Astrocyte of the spinal cord (primary cell): ENCODE measurements at regions not wholly inside any gene's neighbourhood (a gene's known extent, or its start where the extent isn't known, plus 50 kb on each side); places are given as distances from the start of the nearest gene placed in this dataset.

ENCODE experiments used
- DNase-seq: peaks from one replicate; pipeline ENCODE4 v3.0.0; 2011; ENCODE audit warnings: low read depth, low spot score
- H3K4me3 ChIP-seq: 2 replicates; pipeline ENCODE4 v1.5.1; 2011; ENCODE audit warnings: low read depth, mild to moderate bottlenecking, low read length, moderate library complexity
- CTCF ChIP-seq: IDR thresholded peaks from 2 replicates; pipeline ENCODE4 v1.5.1; 2012; ENCODE audit warnings: low read depth, mild to moderate bottlenecking, low read length, inconsistent platforms
- in situ Hi-C: cut with HindIII; loops from 2 replicates; pipeline ENCODE4 v1.10.0; 2017; ENCODE audit warnings: low sequenced_read_pairs

GRCh38 chr2:234770031-234770506 lies 181.7 kb upstream of the SH3BP4 start:
- peak; percentile 70 for DNase-seq
- in situ Hi-C loops: no loop called here
- no peak for TF ChIP-seq CTCF

DNA sequence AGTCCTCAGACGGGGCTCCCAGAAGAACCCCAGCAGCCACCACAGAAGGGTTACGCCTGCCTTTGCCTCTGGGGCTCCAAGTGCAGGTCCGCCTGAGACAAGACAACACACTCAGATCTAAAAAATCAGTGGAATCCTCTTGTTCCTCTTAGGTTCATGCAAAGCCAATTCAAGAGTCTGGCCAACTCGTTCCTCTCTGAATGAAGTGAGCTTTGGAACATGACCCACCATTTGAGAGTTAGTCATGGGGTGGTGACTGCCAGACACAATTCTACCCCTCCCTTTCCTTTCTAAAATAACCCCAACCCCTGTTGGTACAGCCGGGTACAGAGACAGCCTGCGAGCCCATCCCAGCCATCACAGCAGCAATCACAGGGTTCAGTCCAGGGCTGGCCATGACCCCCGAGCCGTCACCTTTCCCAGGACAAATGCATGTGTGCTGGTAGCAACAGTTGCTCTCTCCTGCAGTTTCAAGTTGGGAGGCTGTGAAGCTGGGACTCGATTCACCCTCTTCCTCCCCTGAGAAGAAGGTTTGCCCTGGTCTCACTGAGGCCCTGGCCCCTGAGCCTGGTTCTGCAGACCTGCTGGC lies 183.1 kb upstream of the SH3BP4 start:
- DNase-seq: no peak
- no peak for TF ChIP-seq CTCF
- in situ Hi-C loops: no loop called here
- H3K4me3 ChIP-seq: no peak overlapping the region

More at GRCh38 chr2:234770031-234770506, 181.7 kb upstream of the SH3BP4 start:
- no peak overlapping the region for H3K4me3 ChIP-seq

DNA sequence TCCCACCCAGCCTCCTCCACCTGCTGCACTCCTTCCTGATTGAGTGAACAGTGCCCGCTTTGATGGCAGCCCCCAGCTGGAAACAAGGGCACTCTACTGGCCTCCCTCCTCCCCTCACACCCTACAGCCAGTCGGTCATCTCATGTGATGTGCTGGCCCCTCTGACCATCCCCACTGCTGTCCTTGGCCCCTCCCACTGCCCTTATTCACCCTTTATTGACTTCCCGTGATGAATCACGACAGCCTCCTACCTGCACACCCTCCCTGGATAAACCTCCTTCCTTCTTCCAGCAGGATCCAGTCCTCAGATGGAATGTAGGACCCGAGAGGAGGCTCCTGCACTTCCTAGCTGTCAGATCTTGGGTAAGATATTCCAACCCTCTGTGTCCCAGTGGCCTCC lies 186.5 kb upstream of the SH3BP4 start:
- no peak for TF ChIP-seq CTCF
- H3K4me3 ChIP-seq: no peak overlapping the region
- in situ Hi-C loops: no loop called here
- no peak for DNase-seq

DNA sequence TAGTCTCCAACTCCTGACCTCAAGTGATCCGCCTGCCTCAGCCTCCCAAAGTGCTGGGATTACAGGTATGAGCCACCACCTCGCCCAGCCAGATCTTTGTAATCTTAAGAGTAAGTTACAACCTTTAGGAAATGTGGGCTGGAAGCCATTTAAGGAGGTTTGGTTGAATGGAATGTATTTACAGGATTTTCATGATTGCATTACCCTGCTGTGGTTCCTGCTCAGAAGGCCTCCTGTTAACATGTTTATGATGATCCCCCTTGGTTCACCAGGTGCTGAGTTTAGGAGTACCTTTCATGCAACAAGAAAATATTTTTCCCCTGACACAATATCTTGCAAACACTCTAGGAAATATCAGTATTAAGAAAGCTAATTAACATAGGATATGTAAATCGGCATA lies 187.4 kb upstream of the SH3BP4 start:
- in situ Hi-C loops: no loop called here
- no peak for DNase-seq
- no peak for TF ChIP-seq CTCF
- no peak overlapping the region for H3K4me3 ChIP-seq

- in situ Hi-C loops: no loop called here
- no peak overlapping the region for H3K4me3 ChIP-seq
- DNase-seq: peak; percentile 82
- no peak for TF ChIP-seq CTCF
These were observed 188.6 kb upstream of the SH3BP4 start for GRCh38 chr2:234763002-234763873.

DNA sequence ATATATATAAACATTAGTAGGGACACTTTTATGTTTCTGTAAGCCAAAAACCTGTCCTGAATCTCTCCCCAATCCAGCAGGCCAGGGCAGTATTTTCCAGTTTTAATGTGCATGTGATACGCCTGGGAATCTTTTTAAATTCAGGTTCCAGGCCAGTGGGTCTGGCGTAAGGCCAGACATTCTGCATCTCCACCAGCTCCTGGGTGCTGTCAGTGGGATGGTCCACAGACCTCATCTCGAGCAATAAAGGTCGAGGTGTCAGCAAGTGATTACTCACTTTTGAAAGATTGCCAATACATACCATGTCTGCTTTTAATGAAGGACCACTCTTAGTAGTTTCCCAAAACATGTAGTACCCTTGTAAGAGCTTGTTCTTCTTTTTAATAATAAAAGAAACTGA lies 189.9 kb upstream of the SH3BP4 start:
- in situ Hi-C loops: no loop called here
- DNase-seq: no peak
- TF ChIP-seq CTCF: no peak
- H3K4me3 ChIP-seq: no peak overlapping the region
